HG03280 (cell line): ENCODE measurements at regions not wholly inside any gene's neighbourhood (a gene's known extent, or its start where the extent isn't known, plus 50 kb on each side); places are given as distances from the start of the nearest gene placed in this dataset.
"Not testable (repeated sequence)": the region's sequence is repeated elsewhere in the genome, so short reads cannot be mapped to it uniquely, and the experiment has no call there.

Experiments
- ATAC-seq: cut with Tn5 transposase; IDR thresholded peaks from one replicate; pipeline ENCODE4 v1.9.1; 2021; ENCODE audit warnings: mild to moderate bottlenecking, moderate library complexity; ENCODE audit not compliant: unreplicated experiment

GRCh38 chr11:37951996-37952395 lies 1354.0 kb upstream of the RAG2 start:
- ATAC-seq: no peak

- no peak for ATAC-seq
Observed at GRCh38 chr11:37948258-37948657, 1350.2 kb upstream of the RAG2 start.

- no peak for ATAC-seq
Observed at GRCh38 chr11:37947821-37948220, 1349.8 kb upstream of the RAG2 start.

- peak; percentile 52 for ATAC-seq
Observed at GRCh38 chr11:37946155-37946766, 1348.2 kb upstream of the RAG2 start.

GRCh38 chr11:37942081-37942480 lies 1344.0 kb upstream of the RAG2 start:
- no peak for ATAC-seq

- no peak for ATAC-seq
Observed at GRCh38 chr11:37929100-37929653, 1331.1 kb upstream of the RAG2 start.

GRCh38 chr11:37926772-37927171 lies 1328.7 kb upstream of the RAG2 start:
- no peak for ATAC-seq

- no peak for ATAC-seq
Observed at GRCh38 chr11:37916331-37916730, 1318.3 kb upstream of the RAG2 start.

- ATAC-seq: no peak
Observed at GRCh38 chr11:37914859-37915258, 1316.8 kb upstream of the RAG2 start.

- no peak for ATAC-seq
Observed at GRCh38 chr11:37908219-37908548, 1310.1 kb upstream of the RAG2 start.

GRCh38 chr11:37907436-37908218 lies 1309.6 kb upstream of the RAG2 start:
- ATAC-seq: no peak

GRCh38 chr11:37905707-37906417 lies 1307.8 kb upstream of the RAG2 start:
- no peak for ATAC-seq

- ATAC-seq: no peak
Observed at GRCh38 chr11:37896016-37896415, 1298.0 kb upstream of the RAG2 start.

- no peak for ATAC-seq
Observed at GRCh38 chr11:37881741-37882140, 1283.7 kb upstream of the RAG2 start.

GRCh38 chr11:37861671-37862070 lies 1263.6 kb upstream of the RAG2 start:
- ATAC-seq: no peak

GRCh38 chr11:37858806-37859537 lies 1260.9 kb upstream of the RAG2 start:
- not testable (repeated sequence) for ATAC-seq

GRCh38 chr11:37858398-37858797 lies 1260.4 kb upstream of the RAG2 start:
- ATAC-seq: no peak

GRCh38 chr11:37857726-37858125 lies 1259.7 kb upstream of the RAG2 start:
- ATAC-seq: no peak

- no peak for ATAC-seq
Observed at GRCh38 chr11:37849706-37850105, 1251.7 kb upstream of the RAG2 start.

- no peak for ATAC-seq
Observed at GRCh38 chr11:37843603-37844002, 1245.6 kb upstream of the RAG2 start.

GRCh38 chr11:37841016-37841415 lies 1243.0 kb upstream of the RAG2 start:
- ATAC-seq: no peak
